Type B pancreatic cell (in vitro differentiated cells): ENCODE measurements at regions not wholly inside any gene's neighbourhood (a gene's known extent, or its start where the extent isn't known, plus 50 kb on each side); places are given as distances from the start of the nearest gene placed in this dataset.

Experiments used
- DNase-seq: peaks from one replicate; pipeline ENCODE4 v3.0.0; 2021; ENCODE audit warnings: mixed read lengths; ENCODE audit not compliant: unreplicated experiment; ENCODE audit errors: extremely low spot score
- H3K27ac Mint-ChIP-seq: 2 replicates; pipeline ENCODE4 v1.8.0; 2021; ENCODE audit warnings: mild to moderate bottlenecking, mixed read lengths
- H3K27me3 Mint-ChIP-seq: 2 replicates; pipeline ENCODE4 v1.8.0; 2021; ENCODE audit warnings: mixed read lengths
- H3K36me3 Mint-ChIP-seq: 2 replicates; pipeline ENCODE4 v1.8.0; 2021; ENCODE audit warnings: mixed read lengths
- H3K4me1 Mint-ChIP-seq: one replicate; pipeline ENCODE4 v1.8.0; 2021; ENCODE audit warnings: mixed read lengths; ENCODE audit not compliant: unreplicated experiment
- H3K4me3 Mint-ChIP-seq: 2 replicates; pipeline ENCODE4 v1.8.0; 2021; ENCODE audit warnings: mild to moderate bottlenecking, mixed read lengths
- H3K9me3 Mint-ChIP-seq: 2 replicates; pipeline ENCODE4 v1.8.0; 2021; ENCODE audit warnings: mixed read lengths
- CTCF ChIP-seq: fragments of 200-600 bp; sonication (generic); conservative IDR thresholded peaks from 2 replicates; pipeline ENCODE4 v1.5.0; 2021; ENCODE audit warnings: antibody characterized with exemption, mild to moderate bottlenecking

DNA sequence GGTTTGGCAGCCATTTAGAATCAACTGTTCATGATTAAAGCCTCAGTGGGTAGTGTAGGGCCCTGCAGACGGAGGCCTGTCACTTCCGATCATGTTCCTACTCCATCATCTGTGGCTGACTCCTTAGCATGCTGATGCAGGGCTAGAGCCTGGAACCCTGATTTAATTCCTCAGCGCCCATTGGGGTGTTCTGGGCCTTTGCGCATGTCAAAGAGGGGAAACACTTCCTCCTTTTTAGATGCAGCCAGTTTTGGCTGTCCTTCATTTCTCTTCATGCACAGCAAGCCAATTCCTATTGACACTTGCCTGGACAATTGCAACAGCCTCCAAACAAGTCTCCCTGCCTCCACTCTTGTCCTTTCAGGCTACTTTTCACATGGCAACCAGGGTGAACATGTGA, 51.9 kb upstream of the MAGEA4 start:
- H3K36me3 Mint-ChIP-seq: no peaks in the 10 kb centered on the region
- H3K27me3 Mint-ChIP-seq: no peaks in the 10 kb centered on the region
- no peak for TF ChIP-seq CTCF
- DNase-seq: no peak
- no peak overlapping the region for H3K4me3 Mint-ChIP-seq
- no peaks in the 10 kb centered on the region for H3K4me1 Mint-ChIP-seq
- no peaks in the 10 kb centered on the region for H3K9me3 Mint-ChIP-seq
- no peak overlapping the region for H3K27ac Mint-ChIP-seq
